Suprapubic skin (tissue), 4 donors: ENCODE measurements at regions not wholly inside any gene's neighbourhood (a gene's known extent, or its start where the extent isn't known, plus 50 kb on each side); places are given as distances from the start of the nearest gene placed in this dataset.

Experiments used
- DNase-seq, 2 donors: peaks; one replicate each; pipeline ENCODE4 v3.0.0-alpha.2; 2019; ENCODE audit warnings: low spot score in 2 of 2
- H3K27ac ChIP-seq: fragments of 200-600 bp; sonication (generic); one replicate; pipeline ENCODE4 v1.5.1; 2019
- H3K27me3 ChIP-seq: fragments of 200-600 bp; sonication (generic); one replicate; pipeline ENCODE4 v1.5.1; 2019
- H3K36me3 ChIP-seq: fragments of 200-600 bp; sonication (generic); one replicate; pipeline ENCODE4 v1.5.1; 2019
- H3K4me1 ChIP-seq: fragments of 200-600 bp; sonication (generic); one replicate; pipeline ENCODE4 v1.5.1; 2019
- H3K4me3 ChIP-seq: fragments of 200-600 bp; sonication (generic); one replicate; pipeline ENCODE4 v1.5.1; 2019; ENCODE audit warnings: mild to moderate bottlenecking
- H3K9me3 ChIP-seq: fragments of 200-600 bp; sonication (generic); one replicate; pipeline ENCODE4 v1.5.1; 2019
- EP300 ChIP-seq: sonication (generic); formaldehyde crosslinking; IDR thresholded peaks from one replicate; pipeline ENCODE4 v1.6.1; 2017; ENCODE audit warnings: antibody characterized with exemption
- POLR2A ChIP-seq, 2 donors: fragments of 450-650 bp; IDR thresholded peaks; one replicate each; pipeline ENCODE4 v1.6.1; 2017; ENCODE audit warnings: antibody characterized with exemption in 2 of 2, mild to moderate bottlenecking in 2 of 2, moderate library complexity in 2 of 2
- POLR2AphosphoS5 ChIP-seq, 3 donors: sonication (generic); formaldehyde crosslinking; IDR thresholded peaks; one replicate each; pipeline ENCODE4 v1.6.1; 2017; ENCODE audit warnings: antibody characterized with exemption in 3 of 3
- WGBS: methylation state at CpG from one replicate; pipeline ENCODE4 v1.1.5; 2018; 5-methylcytosine and 5-hydroxymethylcytosine counted together
- TF ChIP-seq, protein P1 (sequence below), 2 donors: fragments of 200-600 bp in 1 of 2; fragments of 450-650 bp in 1 of 2; sonication (generic) in 1 of 2; IDR thresholded peaks; one replicate each; pipeline ENCODE4 v1.5.1; 2016 to 2019; ENCODE audit warnings: antibody characterized with exemption in 2 of 2, mild to moderate bottlenecking in 1 of 2, moderate library complexity in 1 of 2

DNA sequence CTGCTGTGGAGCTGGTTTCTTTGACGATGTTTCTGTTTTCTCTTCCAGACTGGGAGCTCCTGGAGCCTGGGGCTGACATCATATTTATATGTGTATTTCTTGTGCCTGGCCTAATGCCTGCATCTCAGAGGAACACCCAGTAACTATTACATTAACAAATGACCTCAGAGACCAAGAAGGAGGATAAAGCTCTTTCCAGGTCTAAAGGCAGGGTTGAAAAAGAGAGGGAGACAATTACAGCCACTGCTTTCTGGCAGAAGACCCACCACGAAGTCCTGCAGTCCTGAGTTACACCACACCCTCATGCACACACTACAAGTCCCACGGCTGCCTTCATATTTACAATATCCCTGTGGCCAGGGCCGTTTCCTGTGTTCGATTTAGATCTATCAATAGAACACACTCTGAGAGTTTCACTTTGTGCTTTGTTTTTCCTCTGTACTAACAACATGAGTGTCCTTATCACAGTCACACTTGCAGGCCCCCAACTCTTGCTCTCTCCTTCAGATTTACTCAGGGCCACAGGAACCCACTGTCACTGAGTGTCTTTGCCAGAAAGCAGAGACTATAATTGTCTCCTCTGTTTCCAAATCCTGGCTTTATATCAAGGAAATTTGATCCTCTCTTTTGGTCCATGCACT is 535.5 kb downstream of the MID1IP1 start:
- Histone ChIP-seq H3K36me3 (no peaks in the 10 kb centered on the region), H3K4me1 (peaks cover 13% of the 10 kb centered on the region), H3K27me3 (no peaks in the 10 kb centered on the region), H3K4me3 (no peak overlapping the region), H3K27ac (peak overlapping the region; percentile 64), H3K9me3 (no peaks in the 10 kb centered on the region)
- no peak for DNase-seq
- no peak for TF ChIP-seq EP300
- TF ChIP-seq, protein P1, sequence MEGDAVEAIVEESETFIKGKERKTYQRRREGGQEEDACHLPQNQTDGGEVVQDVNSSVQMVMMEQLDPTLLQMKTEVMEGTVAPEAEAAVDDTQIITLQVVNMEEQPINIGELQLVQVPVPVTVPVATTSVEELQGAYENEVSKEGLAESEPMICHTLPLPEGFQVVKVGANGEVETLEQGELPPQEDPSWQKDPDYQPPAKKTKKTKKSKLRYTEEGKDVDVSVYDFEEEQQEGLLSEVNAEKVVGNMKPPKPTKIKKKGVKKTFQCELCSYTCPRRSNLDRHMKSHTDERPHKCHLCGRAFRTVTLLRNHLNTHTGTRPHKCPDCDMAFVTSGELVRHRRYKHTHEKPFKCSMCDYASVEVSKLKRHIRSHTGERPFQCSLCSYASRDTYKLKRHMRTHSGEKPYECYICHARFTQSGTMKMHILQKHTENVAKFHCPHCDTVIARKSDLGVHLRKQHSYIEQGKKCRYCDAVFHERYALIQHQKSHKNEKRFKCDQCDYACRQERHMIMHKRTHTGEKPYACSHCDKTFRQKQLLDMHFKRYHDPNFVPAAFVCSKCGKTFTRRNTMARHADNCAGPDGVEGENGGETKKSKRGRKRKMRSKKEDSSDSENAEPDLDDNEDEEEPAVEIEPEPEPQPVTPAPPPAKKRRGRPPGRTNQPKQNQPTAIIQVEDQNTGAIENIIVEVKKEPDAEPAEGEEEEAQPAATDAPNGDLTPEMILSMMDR (IDR thresholded peaks at IDR 0.05) = no peak
- no peak for TF ChIP-seq POLR2AphosphoS5 (IDR thresholded peaks at IDR 0.05)
- no peak for TF ChIP-seq POLR2A (IDR thresholded peaks at IDR 0.05)
- WGBS = 27% methylated on average over 5 of the region's 5 CpGs

DNA sequence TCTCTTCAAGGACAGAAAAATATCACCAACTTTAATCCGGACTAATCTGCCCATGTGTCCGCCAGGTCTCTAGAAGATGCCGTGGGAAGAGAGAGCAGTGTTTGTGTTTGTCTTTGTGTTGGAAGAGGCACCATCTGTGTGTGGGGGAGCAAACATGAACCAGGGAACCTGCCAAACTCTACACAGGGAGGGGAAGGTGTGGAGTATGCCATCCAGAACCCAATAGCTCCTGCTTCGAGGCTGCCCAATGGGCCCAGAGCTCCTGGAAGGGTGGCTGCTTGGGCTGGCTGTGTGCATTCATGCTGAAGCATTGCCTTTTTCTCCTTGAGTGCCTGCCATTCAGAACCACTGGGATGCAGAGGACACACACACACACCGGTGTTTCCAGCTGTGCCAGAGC is 536.2 kb downstream of the MID1IP1 start:
- H3K4me1 ChIP-seq = peaks cover 13% of the 10 kb centered on the region
- DNase-seq = no peak
- TF ChIP-seq POLR2AphosphoS5 (IDR thresholded peaks at IDR 0.05) (no peak), EP300 (no peak), POLR2A (IDR thresholded peaks at IDR 0.05) (no peak)
- TF ChIP-seq, protein P1 (IDR thresholded peaks at IDR 0.05) = no peak
- H3K9me3 ChIP-seq = no peaks in the 10 kb centered on the region
- H3K27me3 ChIP-seq = no peaks in the 10 kb centered on the region
- H3K27ac ChIP-seq = no peak overlapping the region
- WGBS = 70% methylated on average over 5 of the region's 5 CpGs
- no peaks in the 10 kb centered on the region for H3K36me3 ChIP-seq
- no peak overlapping the region for H3K4me3 ChIP-seq

DNA sequence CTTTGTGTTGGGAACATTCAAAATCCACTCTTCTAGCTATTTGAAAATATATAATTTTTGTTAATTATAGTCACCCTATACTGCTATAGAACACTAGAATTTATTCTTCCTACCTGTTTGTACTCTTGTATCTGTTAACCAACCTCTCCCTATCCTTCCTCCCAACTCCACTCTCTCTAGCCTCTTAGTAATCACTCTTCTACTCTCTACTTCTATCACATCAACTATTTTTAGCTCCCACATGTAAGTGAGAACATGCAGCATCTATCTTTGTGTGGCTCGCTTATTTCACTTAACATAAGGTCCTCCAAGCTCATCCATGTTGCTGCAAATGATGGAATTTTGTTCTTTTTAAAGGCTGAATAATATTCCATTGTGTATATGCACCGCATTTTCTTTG is 537.3 kb downstream of the MID1IP1 start:
- H3K4me1 ChIP-seq = peaks cover 13% of the 10 kb centered on the region
- H3K27me3 ChIP-seq = no peaks in the 10 kb centered on the region
- H3K27ac ChIP-seq = no peak overlapping the region
- TF ChIP-seq POLR2AphosphoS5 (IDR thresholded peaks at IDR 0.05) = no peak
- no peak for TF ChIP-seq EP300
- TF ChIP-seq, protein P1 (IDR thresholded peaks at IDR 0.05) = no peak
- no peak for TF ChIP-seq POLR2A (IDR thresholded peaks at IDR 0.05)
- no peak for DNase-seq
- WGBS = 65% methylated on average over 2 of the region's 2 CpGs
- no peaks in the 10 kb centered on the region for H3K9me3 ChIP-seq
- H3K4me3 ChIP-seq = no peak overlapping the region
- H3K36me3 ChIP-seq = no peaks in the 10 kb centered on the region

DNA sequence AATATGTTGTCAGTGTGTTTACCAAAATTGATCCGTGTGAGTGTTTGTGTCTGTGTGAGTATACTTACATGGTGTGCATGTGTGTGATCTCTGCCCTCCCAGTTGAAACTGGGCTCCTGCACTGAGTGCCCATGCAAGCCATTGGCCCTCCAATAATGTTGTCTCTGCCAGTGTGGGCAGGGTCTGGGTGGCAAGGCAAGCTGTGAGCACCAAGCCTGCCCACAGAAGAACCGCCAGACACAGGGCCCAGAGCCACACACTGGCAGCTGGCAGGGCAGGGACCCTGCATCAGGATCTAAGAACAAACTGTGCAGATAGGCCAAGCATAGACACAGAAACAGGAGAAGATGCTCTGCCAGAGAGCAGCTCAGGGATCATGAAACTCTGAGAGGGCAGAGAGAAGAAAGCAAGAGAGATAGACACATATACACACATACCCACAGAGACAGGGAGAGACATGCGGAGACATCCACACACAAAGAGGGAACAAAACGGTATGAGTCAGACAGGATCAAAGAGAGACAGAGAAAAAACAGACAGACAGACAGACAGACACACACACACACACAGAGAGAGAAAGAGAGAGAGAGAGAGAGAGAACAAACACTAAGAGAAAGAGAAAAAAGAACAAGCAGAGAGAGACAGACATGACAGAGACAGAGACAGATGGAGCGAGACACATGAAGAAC is 555.0 kb downstream of the MID1IP1 start:
- TF ChIP-seq, protein P1 (IDR thresholded peaks at IDR 0.05) = no peak
- TF ChIP-seq POLR2AphosphoS5 (IDR thresholded peaks at IDR 0.05) = no peak

DNA sequence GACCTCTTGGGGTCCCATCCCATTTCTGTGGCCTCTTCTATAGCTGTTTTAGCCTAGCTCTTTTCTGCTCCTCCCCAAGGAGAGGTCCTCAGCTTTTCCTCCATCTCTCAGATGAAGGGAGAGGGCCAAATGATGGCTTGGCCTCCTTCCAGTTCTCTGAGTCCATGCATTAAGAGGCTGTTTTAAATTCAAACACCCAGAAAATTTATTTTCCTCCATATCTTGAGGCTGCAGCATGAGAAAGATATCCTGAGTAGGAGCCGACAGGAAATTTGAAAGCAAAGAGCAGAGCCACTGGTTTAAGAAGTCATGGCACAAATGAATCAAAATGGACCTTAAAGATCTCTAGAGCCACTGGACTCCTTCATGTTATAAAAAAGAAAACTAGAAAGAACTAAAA is 558.8 kb downstream of the MID1IP1 start:
- DNase-seq = no peak
- TF ChIP-seq POLR2A (IDR thresholded peaks at IDR 0.05) (no peak), EP300 (no peak), POLR2AphosphoS5 (IDR thresholded peaks at IDR 0.05) (no peak)
- TF ChIP-seq, protein P1 (IDR thresholded peaks at IDR 0.05) = no peak
- Histone ChIP-seq H3K27me3 (no peaks in the 10 kb centered on the region), H3K9me3 (no peaks in the 10 kb centered on the region), H3K36me3 (no peaks in the 10 kb centered on the region), H3K4me1 (no peaks in the 10 kb centered on the region), H3K27ac (no peak overlapping the region), H3K4me3 (no peak overlapping the region)
- WGBS = 66% methylated on average over 1 of the region's 1 CpG

More for the DNA sequence above, 555.0 kb downstream of the MID1IP1 start:
- H3K27me3 ChIP-seq = no peaks in the 10 kb centered on the region
- no peak overlapping the region for H3K4me3 ChIP-seq
- H3K4me1 ChIP-seq = no peaks in the 10 kb centered on the region
- 74% methylated on average over 5 of the region's 5 CpGs for WGBS
- no peaks in the 10 kb centered on the region for H3K9me3 ChIP-seq
- no peaks in the 10 kb centered on the region for H3K36me3 ChIP-seq
- H3K27ac ChIP-seq = no peak overlapping the region
- DNase-seq = no peak
